Activated naive CD4-positive, alpha-beta T cell treated with anti-CD3 and anti-CD28 coated beads, Interleukin-2, amount 50 U/mL, for 72 hours (primary cell): ENCODE measurements at regions not wholly inside any gene's neighbourhood (a gene's known extent, or its start where the extent isn't known, plus 50 kb on each side); places are given as distances from the start of the nearest gene placed in this dataset.

Experiments
- ATAC-seq, 2 donors: fragments of 150-1000 bp; cut with Tn5 transposase; 2 replicates each; pipeline ENCODE4 v1.10.0; 2021; ENCODE audit warnings: mild to moderate bottlenecking in 2 of 2, moderate library complexity in 2 of 2
- DNase-seq, 2 donors: peaks; one replicate each; pipeline ENCODE4 v3.0.0; 2021 to 2022; ENCODE audit warnings: low spot score in 2 of 2
- H3K27ac Mint-ChIP-seq, 2 donors: one replicate each; pipeline ENCODE4 v1.8.0; 2022; ENCODE audit warnings: mild to moderate bottlenecking in 2 of 2, mixed read lengths in 2 of 2
- H3K36me3 Mint-ChIP-seq, 2 donors: one replicate each; pipeline ENCODE4 v1.8.0; 2022; ENCODE audit warnings: mixed read lengths in 2 of 2
- H3K9me3 Mint-ChIP-seq, 2 donors: one replicate each; pipeline ENCODE4 v1.8.0; 2022; ENCODE audit warnings: mixed read lengths in 2 of 2

GRCh38 chr18:24841536-24841935, 381.1 kb downstream of the HRH4 start:
- H3K36me3 Mint-ChIP-seq = no peaks in the 10 kb centered on the region
- H3K9me3 Mint-ChIP-seq = peaks cover 3 to 6% of the 10 kb centered on the region in 2 donors
- DNase-seq = no peak
- no peak for ATAC-seq
- H3K27ac Mint-ChIP-seq = no peak overlapping the region

DNA sequence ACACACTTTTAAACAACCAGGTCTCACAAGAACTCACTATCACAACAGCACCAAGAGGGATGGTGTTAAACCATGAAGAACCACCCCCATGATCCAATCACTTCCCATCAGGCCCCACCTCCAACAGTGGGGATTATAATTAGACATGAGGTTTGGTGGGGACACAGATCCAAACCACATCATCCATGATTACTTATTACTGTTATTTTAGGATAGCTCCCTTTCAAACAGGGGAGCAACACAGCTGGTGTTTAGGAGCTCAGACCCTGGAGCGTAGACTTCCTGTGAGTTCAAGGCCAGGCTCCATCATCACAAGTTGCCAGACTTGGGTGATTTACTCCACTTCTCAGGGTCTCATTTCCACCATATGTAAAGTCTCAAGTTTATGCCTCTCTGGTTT, 382.7 kb downstream of the HRH4 start:
- Mint-ChIP-seq H3K27ac (no peak overlapping the region), H3K36me3 (no peaks in the 10 kb centered on the region), H3K9me3 (peaks cover 3 to 6% of the 10 kb centered on the region in 2 donors)
- no peak for ATAC-seq
- DNase-seq = no peak

DNA sequence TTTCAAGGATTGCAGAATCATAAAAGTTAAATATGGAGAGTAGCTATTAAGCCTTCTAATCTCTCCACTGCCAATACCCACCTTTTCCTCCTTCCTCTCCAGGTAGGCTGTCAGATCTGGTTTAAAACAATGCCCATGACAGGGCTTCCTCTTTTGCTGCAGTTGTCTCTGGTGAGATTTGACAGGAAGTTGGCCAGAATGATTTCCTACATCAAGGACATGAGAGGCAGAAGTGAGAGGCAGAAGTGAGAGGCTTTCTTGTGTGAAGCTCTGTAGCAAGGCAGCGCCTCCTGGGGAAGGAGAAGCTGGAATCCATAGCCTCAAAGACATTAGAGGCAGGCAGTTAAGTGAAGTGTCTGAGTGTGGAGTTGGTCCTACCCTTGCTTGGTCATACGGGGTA, 385.7 kb downstream of the HRH4 start:
- no peak overlapping the region for H3K27ac Mint-ChIP-seq
- ATAC-seq = no peak
- DNase-seq = no peak
- peaks cover 3 to 11% of the 10 kb centered on the region in 2 donors for H3K9me3 Mint-ChIP-seq
- H3K36me3 Mint-ChIP-seq = no peaks in the 10 kb centered on the region

DNA sequence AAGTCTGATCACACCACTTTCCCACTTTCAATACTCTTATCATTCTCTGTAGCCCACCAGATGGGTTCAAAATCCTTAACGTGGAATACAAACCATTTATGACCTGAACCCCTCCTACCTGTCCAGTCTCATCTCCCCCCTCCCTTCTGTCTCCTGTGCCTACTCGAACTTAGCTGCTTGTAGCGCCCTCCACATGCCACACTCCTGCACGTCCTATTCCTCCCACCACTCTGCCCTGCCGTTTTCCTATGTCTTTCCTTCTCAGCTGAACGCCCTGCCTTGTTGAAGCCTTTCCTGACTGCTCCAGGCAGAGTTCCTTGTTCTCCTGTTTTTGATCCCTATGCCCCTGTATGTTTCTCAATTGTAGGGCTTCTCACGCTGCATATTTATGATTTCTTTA, 390.1 kb downstream of the HRH4 start:
- DNase-seq (no peak), ATAC-seq (no peak)
- Mint-ChIP-seq H3K9me3 (peaks cover 0 to 11% of the 10 kb centered on the region in 2 donors), H3K27ac (no peak overlapping the region), H3K36me3 (no peaks in the 10 kb centered on the region)

DNA sequence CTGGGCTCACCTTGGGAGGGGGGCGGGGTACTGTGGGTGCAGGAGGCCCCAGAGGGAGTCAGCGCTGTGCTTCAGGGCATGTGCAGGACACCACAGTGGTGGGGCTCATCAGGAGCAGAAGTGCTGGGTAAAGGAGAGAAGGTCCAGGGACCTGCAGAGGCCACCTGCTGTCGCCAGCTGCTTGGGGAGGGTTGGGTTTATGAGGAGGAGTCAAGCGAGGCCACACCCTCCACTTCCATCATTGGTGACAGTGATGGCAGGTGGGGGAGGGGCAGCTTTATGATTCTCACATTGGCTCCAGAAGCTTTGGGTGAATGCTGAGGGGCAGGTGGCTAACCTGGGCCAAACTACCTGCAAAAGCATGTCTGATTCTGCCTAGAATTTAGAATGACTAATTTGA, 392.6 kb downstream of the HRH4 start:
- DNase-seq (no peak), ATAC-seq (no peak)
- peaks cover 0 to 15% of the 10 kb centered on the region in 2 donors for H3K9me3 Mint-ChIP-seq
- H3K27ac Mint-ChIP-seq = no peak overlapping the region
- no peaks in the 10 kb centered on the region for H3K36me3 Mint-ChIP-seq

- no peak overlapping the region for H3K27ac Mint-ChIP-seq
- no peaks in the 10 kb centered on the region for H3K36me3 Mint-ChIP-seq
- peaks cover 0 to 14% of the 10 kb centered on the region in 2 donors for H3K9me3 Mint-ChIP-seq
- ATAC-seq = no peak
- no peak for DNase-seq
Observed at GRCh38 chr18:24860978-24861680, 400.7 kb downstream of the HRH4 start.

DNA sequence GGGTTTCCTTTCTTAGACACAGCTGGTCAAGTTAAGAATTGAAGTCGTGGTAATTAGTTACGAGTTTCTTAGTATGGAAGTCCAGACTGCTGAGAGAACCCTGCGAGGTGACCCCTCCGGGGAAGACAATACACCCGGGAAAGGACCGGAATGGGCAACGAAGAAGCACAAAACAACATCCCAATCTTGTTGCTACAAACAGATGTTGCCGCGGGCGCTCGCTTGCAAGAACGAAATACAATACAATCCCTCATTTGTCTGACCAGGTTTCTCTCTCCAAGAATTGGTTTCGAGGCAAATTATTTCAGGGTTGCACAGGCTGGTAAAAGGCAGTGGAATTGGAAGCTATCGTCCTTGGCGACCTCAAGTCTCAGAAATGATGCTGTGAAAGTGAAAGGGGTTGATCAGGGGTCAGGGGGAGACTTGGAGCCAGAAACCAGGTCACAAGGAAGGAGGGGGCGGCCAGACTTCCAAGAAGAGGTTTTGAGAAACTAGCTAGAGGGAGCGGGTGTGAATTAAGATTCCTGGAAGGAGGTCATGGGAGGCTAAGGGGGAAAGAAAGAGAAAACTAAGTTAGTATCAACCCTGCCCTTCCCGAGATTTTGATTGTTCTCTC, 401.9 kb downstream of the HRH4 start:
- Mint-ChIP-seq H3K36me3 (no peaks in the 10 kb centered on the region), H3K27ac (no peak overlapping the region), H3K9me3 (peaks cover 0 to 10% of the 10 kb centered on the region in 2 donors)
- ATAC-seq = no peak
- DNase-seq = no peak

- Mint-ChIP-seq H3K36me3 (no peaks in the 10 kb centered on the region), H3K27ac (no peak overlapping the region), H3K9me3 (peaks cover 0 to 7% of the 10 kb centered on the region in 2 donors)
- ATAC-seq (no peak), DNase-seq (no peak)
Observed at GRCh38 chr18:24868311-24868710, 407.9 kb downstream of the HRH4 start.

DNA sequence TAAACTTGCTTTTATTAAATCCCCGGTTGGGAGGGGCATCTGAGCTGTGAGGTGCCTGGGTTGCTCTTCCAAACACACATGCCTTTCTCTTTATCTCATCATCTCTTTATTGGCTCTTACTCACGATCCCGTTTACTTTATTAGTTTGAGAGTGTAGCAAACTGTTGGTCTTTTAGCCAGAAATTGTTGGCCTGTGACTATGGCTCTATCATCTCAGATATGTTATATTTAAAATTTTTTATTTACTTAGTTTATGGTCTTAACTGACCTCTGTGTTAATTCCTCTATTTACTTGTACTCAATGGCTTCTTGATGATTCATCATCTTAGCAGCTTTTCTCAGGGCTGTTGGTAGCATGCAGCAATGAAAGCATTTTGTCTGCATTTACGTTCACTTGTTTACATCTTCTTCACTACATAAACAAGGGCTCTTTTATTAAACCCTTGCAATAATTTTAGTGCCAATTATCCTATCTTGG, 408.4 kb downstream of the HRH4 start:
- ATAC-seq (no peak), DNase-seq (no peak)
- peaks cover 0 to 4% of the 10 kb centered on the region in 2 donors for H3K9me3 Mint-ChIP-seq
- no peak overlapping the region for H3K27ac Mint-ChIP-seq
- no peaks in the 10 kb centered on the region for H3K36me3 Mint-ChIP-seq

- ATAC-seq = no peak
- no peak overlapping the region for H3K27ac Mint-ChIP-seq
- no peaks in the 10 kb centered on the region for H3K36me3 Mint-ChIP-seq
- DNase-seq = no peak
- H3K9me3 Mint-ChIP-seq = peaks cover 0 to 4% of the 10 kb centered on the region in 2 donors
Observed at GRCh38 chr18:24869285-24869684, 408.8 kb downstream of the HRH4 start.

- Mint-ChIP-seq H3K9me3 (peaks cover 2 to 6% of the 10 kb centered on the region in 2 donors), H3K36me3 (no peaks in the 10 kb centered on the region), H3K27ac (no peak overlapping the region)
- ATAC-seq (no peak), DNase-seq (no peak)
Observed at GRCh38 chr18:24875286-24875685, 414.8 kb downstream of the HRH4 start.

GRCh38 chr18:24875777-24876176, 415.3 kb downstream of the HRH4 start:
- no peak for ATAC-seq
- no peak overlapping the region for H3K27ac Mint-ChIP-seq

DNA sequence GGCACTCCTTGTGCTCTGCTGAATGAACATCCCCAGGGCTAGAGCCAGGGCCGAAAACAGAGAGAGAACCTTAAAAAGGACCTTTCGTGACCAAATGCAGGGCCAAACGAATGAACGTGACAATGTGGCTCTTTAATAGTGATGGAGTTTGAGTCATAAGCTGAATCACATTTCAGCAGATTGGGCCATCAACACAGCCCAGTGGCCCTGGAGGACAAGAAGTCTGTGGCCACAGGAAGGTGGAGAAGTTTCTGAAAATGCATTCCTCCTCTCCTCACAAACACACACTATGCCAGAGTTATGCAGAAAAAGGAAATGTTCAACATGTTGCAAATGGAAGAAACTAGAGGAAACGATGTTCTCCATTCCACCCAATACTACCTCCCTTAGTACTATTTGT, 415.8 kb downstream of the HRH4 start:
- Mint-ChIP-seq H3K36me3 (no peaks in the 10 kb centered on the region), H3K27ac (no peak overlapping the region), H3K9me3 (peaks cover 5 to 10% of the 10 kb centered on the region in 2 donors)
- ATAC-seq (no peak), DNase-seq (no peak)

More at GRCh38 chr18:24875777-24876176, 415.3 kb downstream of the HRH4 start:
- peaks cover 5 to 10% of the 10 kb centered on the region in 2 donors for H3K9me3 Mint-ChIP-seq
- no peak for DNase-seq
- H3K36me3 Mint-ChIP-seq = no peaks in the 10 kb centered on the region

DNA sequence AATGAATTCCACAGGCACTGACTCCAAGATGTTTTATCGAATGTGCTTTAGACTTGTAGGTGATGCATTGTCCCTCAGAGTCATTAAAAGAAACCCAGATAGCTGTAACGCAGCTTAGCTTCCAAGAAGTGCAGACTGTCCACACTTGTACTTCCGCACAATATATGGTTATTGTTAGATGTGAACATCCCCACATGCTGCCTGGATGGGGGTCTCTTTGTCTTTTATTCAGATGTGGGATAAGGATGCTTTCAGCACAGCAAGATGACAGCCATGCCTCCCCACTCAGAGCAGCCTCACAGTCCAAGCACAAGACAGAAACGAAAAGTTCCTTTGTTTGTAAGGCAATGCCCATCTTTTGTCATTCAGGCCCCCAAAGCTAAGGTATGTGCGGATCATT, 416.6 kb downstream of the HRH4 start:
- DNase-seq (no peak), ATAC-seq (no peak)
- Mint-ChIP-seq H3K27ac (no peak overlapping the region), H3K9me3 (peaks cover 5 to 15% of the 10 kb centered on the region in 2 donors), H3K36me3 (no peaks in the 10 kb centered on the region)

DNA sequence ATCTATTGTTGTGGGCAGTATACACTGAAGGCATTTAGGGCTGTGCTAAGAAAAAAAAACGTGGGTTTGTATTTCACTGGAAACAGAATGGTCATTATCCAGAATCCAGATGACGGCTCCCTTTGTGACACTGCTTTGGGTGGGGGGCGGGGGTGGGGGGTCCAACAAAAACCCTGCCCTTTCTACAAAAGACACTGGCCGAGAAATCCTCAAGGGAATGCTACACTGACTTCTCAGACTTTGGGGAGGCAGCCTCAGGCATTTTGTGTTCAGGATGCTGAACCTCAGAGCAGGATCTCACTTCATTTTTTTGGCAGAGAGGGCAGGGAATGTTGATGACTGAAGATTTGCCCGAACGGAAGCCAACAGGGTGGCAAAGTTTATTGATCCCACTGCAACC, 417.1 kb downstream of the HRH4 start:
- Mint-ChIP-seq H3K9me3 (peaks cover 5 to 15% of the 10 kb centered on the region in 2 donors), H3K36me3 (no peaks in the 10 kb centered on the region), H3K27ac (no peak overlapping the region)
- DNase-seq (no peak), ATAC-seq (no peak)

- Mint-ChIP-seq H3K27ac (no peak overlapping the region), H3K36me3 (no peaks in the 10 kb centered on the region), H3K9me3 (peaks cover 5 to 15% of the 10 kb centered on the region in 2 donors)
- ATAC-seq = no peak
- no peak for DNase-seq
Observed at GRCh38 chr18:24878289-24878688, 417.9 kb downstream of the HRH4 start.

DNA sequence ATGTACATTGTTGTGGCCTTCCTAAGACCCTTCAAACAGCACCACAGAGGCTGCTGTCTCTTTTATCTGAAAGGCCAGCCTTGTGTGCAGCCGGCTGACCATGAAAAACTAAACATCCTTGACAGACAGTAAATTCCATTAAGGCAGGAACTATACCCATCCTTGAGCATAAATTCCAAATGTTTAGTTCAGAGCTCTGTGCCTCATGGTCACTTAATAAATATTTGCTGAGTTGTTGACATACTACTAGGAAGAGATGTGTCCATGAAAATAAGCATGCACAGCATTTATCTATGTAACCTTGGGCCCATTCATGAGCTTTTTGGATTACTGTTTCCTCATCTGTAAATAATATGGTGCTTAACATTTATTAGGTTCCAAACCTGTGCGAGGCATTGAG, 424.8 kb downstream of the HRH4 start:
- Mint-ChIP-seq H3K27ac (no peak overlapping the region), H3K36me3 (no peaks in the 10 kb centered on the region), H3K9me3 (peaks cover 12 to 18% of the 10 kb centered on the region in 2 donors)
- DNase-seq (no peak), ATAC-seq (no peak)

GRCh38 chr18:24894880-24895279, 434.4 kb downstream of the HRH4 start:
- peaks cover 10 to 16% of the 10 kb centered on the region in 2 donors for H3K9me3 Mint-ChIP-seq
- ATAC-seq (no peak), DNase-seq (no peak)
- no peak overlapping the region for H3K27ac Mint-ChIP-seq
- no peaks in the 10 kb centered on the region for H3K36me3 Mint-ChIP-seq
